ENCODE measurements at regions not wholly inside any gene's neighbourhood (a gene's known extent, or its start where the extent isn't known, plus 50 kb on each side); places are given as distances from the start of the nearest gene placed in this dataset.

- TF ChIP-seq CTCF (IDR thresholded peaks at IDR 0.05): no peak
- no peak for TF ChIP-seq POLR2A (IDR thresholded peaks at IDR 0.05)
Observed at GRCh38 chr5:62718324-62718723, 139.7 kb downstream of the LRRC70 start.

Measured in lower leg skin (tissue), 3 donors.